Heart left ventricle (tissue), 16 donors: ENCODE measurements at regions not wholly inside any gene's neighbourhood (a gene's known extent, or its start where the extent isn't known, plus 50 kb on each side); places are given as distances from the start of the nearest gene placed in this dataset.

Experiments
- ATAC-seq, 4 donors: fragments of 200-7000 bp; cut with Tn5 transposase; one replicate each; pipeline ENCODE4 v1.9.1; 2020 to 2022; ENCODE audit warnings: moderate library complexity in 4 of 4, mild to moderate bottlenecking in 3 of 4, moderate number of reproducible peaks in 1 of 4
- DNase-seq, 5 donors: peaks; one replicate each; pipeline ENCODE4 v3.0.0-alpha.2; 2020
- H3K27ac ChIP-seq, 12 donors: fragments of 200-600 bp; sonication (generic) in 4 of 12; one replicate each; pipeline versions ENCODE4 v1.5.0 to v1.8.0; 2016 to 2022; ENCODE audit warnings: mild to moderate bottlenecking in 2 of 12
- H3K27me3 ChIP-seq, 9 donors: fragments of 200-600 bp; sonication (generic) in 2 of 9; one replicate each; pipeline versions ENCODE4 v1.5.1 to v1.8.0; 2016 to 2022; ENCODE audit warnings: mild to moderate bottlenecking in 3 of 9
- H3K36me3 ChIP-seq, 9 donors: fragments of 200-600 bp; sonication (generic) in 2 of 9; one replicate each; pipeline versions ENCODE4 v1.5.0 to v1.8.0; 2018 to 2022; ENCODE audit warnings: mild to moderate bottlenecking in 2 of 9
- H3K4me1 ChIP-seq, 12 donors: fragments of 200-600 bp; sonication (generic) in 4 of 12; one replicate each; pipeline versions ENCODE4 v1.5.0 to v1.8.0; 2016 to 2022; ENCODE audit warnings: mild to moderate bottlenecking in 3 of 12
- H3K4me3 ChIP-seq, 12 donors: fragments of 200-600 bp; sonication (generic) in 4 of 12; one replicate each; pipeline versions ENCODE4 v1.5.0 to v1.8.0; 2017 to 2022; ENCODE audit warnings: mild to moderate bottlenecking in 9 of 12, moderate library complexity in 4 of 12
- H3K9me3 ChIP-seq, 12 donors: fragments of 200-600 bp; sonication (generic) in 4 of 12; one replicate each; pipeline versions ENCODE4 v1.5.0 to v1.8.0; 2016 to 2022; ENCODE audit warnings: mild to moderate bottlenecking in 1 of 12
- POLR2A ChIP-seq, 2 donors: fragments of 450-650 bp; IDR thresholded peaks; one replicate each; pipeline ENCODE4 v1.6.1; 2017; ENCODE audit warnings: antibody characterized with exemption in 2 of 2, mild to moderate bottlenecking in 2 of 2, moderate library complexity in 2 of 2
- WGBS, 4 donors: extraction: QIAGEN DNeasy Blood & Tissue Kit in 2 of 4; methylation state at CpG; one replicate each; pipeline versions ENCODE4 v1.1.5 to v1.1.7; 2013 to 2018; 5-methylcytosine and 5-hydroxymethylcytosine counted together
- intact Hi-C, 10 donors: fragments of 100-400 bp; cut with DNase I; formaldehyde crosslinking; loops; one replicate each; pipeline versions ENCODE4 v1.11.1 to v1.14.2; 2022
- TF ChIP-seq, protein P1 (sequence below), 12 donors: fragments of 200-600 bp; sonication (generic) in 4 of 12; IDR thresholded peaks; one replicate each; pipeline versions ENCODE4 v1.5.0 to v1.8.0; 2018 to 2022; ENCODE audit warnings: antibody characterized with exemption in 12 of 12, mild to moderate bottlenecking in 5 of 12
- donor health status: ischemic (EF 13 %, LVEDD 7.1; RV severe dilation, severe dysfunction).
- donor health status: healthy with polysubstance abuse.
- donor health status: DM: no; HTN: yes; CAD: no.
- donor health status: DM: no; HTN: no; CAD: no.
- donor health status: ischemic (EF 25% LVEDD 6.9; RV normal size, moderate dysfunction).
- donor health status: ischemic (EF 25% LVEDD 5.7; RV mildly dilated, moderate dysfunction).
- donor health status: healthy.
- donor health status: DM: yes; HTN: yes; CAD: no.
- donor health status: ischemic (EF 35%, LVEDD 5.7; RV mildly dilated, moderate dysfunction).
- donor health status: nonischemic (EF 11% LVEDD 7.7; RV severe dilation, severe dysfunction).
- donor health status: DM: yes; HTN: yes; CAD: no.
- donor health status: PGD.
- donor health status: ischemic (EF 29% LVEDD 5.4; RV normal size, mild dysfunction).
- donor health status: nonischemic (EF 23%, LVEDD 6.1; RV moderate dilation, normal function).

DNA sequence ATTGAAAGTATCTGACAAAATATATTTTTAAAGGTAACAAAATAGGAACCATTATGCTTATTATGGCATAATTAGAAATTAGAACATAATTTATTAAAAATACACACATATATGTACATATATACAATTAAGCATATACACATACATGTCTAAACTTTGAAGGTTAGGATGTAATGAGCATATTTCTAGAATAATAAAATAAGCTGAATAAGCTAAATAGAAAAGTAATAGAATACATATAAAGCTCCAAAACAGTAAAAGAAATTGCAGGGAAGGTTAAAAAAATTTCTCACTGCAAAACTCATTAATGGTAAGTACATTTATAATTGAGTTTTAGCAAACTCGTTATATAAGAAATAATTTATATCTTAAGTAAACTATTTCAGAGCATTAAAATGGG, 1561.5 kb upstream of the ZEB2 start:
- H3K36me3 ChIP-seq, result no peaks in the 10 kb centered on the region
- no peak for ATAC-seq
- H3K4me3 ChIP-seq, result no peak overlapping the region
- H3K27me3 ChIP-seq, result no peaks in the 10 kb centered on the region
- no peak overlapping the region for H3K27ac ChIP-seq
- 74 to 80% (median 75%) methylated on average over 1 of the region's 1 CpG for WGBS, 4 donors
- intact Hi-C loops, result no loop called here
- peaks cover 0 to 3% (median 0%) of the 10 kb centered on the region in 12 donors for H3K9me3 ChIP-seq
- H3K4me1 ChIP-seq, result no peaks in the 10 kb centered on the region
- no peak for DNase-seq
- TF ChIP-seq, protein P1, sequence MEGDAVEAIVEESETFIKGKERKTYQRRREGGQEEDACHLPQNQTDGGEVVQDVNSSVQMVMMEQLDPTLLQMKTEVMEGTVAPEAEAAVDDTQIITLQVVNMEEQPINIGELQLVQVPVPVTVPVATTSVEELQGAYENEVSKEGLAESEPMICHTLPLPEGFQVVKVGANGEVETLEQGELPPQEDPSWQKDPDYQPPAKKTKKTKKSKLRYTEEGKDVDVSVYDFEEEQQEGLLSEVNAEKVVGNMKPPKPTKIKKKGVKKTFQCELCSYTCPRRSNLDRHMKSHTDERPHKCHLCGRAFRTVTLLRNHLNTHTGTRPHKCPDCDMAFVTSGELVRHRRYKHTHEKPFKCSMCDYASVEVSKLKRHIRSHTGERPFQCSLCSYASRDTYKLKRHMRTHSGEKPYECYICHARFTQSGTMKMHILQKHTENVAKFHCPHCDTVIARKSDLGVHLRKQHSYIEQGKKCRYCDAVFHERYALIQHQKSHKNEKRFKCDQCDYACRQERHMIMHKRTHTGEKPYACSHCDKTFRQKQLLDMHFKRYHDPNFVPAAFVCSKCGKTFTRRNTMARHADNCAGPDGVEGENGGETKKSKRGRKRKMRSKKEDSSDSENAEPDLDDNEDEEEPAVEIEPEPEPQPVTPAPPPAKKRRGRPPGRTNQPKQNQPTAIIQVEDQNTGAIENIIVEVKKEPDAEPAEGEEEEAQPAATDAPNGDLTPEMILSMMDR (IDR thresholded peaks at IDR 0.05), result no peak
- TF ChIP-seq POLR2A (IDR thresholded peaks at IDR 0.05), result no peak

GRCh38 chr2:146080925-146081324, 1561.0 kb upstream of the ZEB2 start:
- peaks cover 0 to 3% (median 0%) of the 10 kb centered on the region in 12 donors for H3K9me3 ChIP-seq
- WGBS, 4 donors, result 78 to 88% (median 83%) methylated on average over 2 of the region's 2 CpGs
- TF ChIP-seq, protein P1 (IDR thresholded peaks at IDR 0.05), result no peak
- no peak for TF ChIP-seq POLR2A (IDR thresholded peaks at IDR 0.05)
- ATAC-seq, result no peak
- DNase-seq, result no peak
- no peaks in the 10 kb centered on the region for H3K4me1 ChIP-seq
- no peak overlapping the region for H3K27ac ChIP-seq
- intact Hi-C loops, result no loop called here
- H3K27me3 ChIP-seq, result no peaks in the 10 kb centered on the region
- no peak overlapping the region for H3K4me3 ChIP-seq
- no peaks in the 10 kb centered on the region for H3K36me3 ChIP-seq

DNA sequence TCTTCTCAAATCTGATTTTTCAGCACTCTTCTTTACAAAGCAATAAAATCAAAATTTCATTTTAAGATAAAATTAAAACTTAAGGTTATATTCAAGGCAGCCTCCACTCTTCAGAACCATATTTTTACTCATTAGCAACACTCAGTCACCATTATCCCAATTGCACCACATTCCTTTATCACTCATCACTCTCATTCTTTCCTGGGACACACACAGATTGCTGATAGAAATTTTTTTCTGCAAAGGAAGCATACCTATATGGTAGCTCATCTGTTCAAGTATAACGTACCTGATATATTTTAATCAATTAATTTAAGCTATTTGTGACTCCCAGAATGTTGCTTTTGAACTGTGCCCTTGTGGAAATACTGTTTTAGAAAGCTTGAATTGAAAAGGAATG, 1559.3 kb upstream of the ZEB2 start:
- H3K4me3 ChIP-seq, result no peak overlapping the region
- no peaks in the 10 kb centered on the region for H3K4me1 ChIP-seq
- no peaks in the 10 kb centered on the region for H3K36me3 ChIP-seq
- H3K27ac ChIP-seq, result no peak overlapping the region
- ATAC-seq (no peak), DNase-seq (no peak)
- intact Hi-C loops, result no loop called here
- WGBS, 4 donors, result 59 to 68% (median 65%) methylated on average over 1 of the region's 1 CpG
- TF ChIP-seq, protein P1 (IDR thresholded peaks at IDR 0.05), result no peak
- no peak for TF ChIP-seq POLR2A (IDR thresholded peaks at IDR 0.05)
- H3K27me3 ChIP-seq, result no peaks in the 10 kb centered on the region
- peaks cover 0 to 5% (median 0%) of the 10 kb centered on the region in 12 donors for H3K9me3 ChIP-seq

DNA sequence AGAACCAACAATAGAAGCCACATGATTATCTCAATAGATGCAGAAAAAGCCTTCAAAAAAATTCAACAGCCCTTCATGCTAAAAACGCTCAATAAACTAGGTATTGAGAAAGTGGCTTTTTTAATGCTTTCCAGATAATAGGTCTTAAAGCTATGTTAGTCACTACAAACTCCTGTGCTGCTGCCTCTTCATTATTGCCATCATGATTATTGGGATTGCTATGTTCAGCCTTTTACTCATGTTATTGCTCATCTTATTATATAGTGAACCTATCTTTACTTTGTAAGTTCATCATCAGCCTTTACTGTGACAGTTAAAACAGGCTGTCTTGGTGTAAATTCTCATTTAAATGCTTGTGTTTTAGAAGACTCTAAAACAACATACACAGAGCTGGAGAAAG, 1557.2 kb upstream of the ZEB2 start:
- peaks cover 0 to 10% (median 0%) of the 10 kb centered on the region in 12 donors for H3K9me3 ChIP-seq
- no peaks in the 10 kb centered on the region for H3K27me3 ChIP-seq
- intact Hi-C loops, result no loop called here
- no peak for TF ChIP-seq POLR2A (IDR thresholded peaks at IDR 0.05)
- TF ChIP-seq, protein P1 (IDR thresholded peaks at IDR 0.05), result no peak
- no peak for DNase-seq
- no peak overlapping the region for H3K27ac ChIP-seq
- 86 to 92% (median 89%) methylated on average over 1 of the region's 1 CpG for WGBS, 4 donors
- no peaks in the 10 kb centered on the region for H3K36me3 ChIP-seq
- no peak overlapping the region for H3K4me3 ChIP-seq
- no peaks in the 10 kb centered on the region for H3K4me1 ChIP-seq
- ATAC-seq, result no peak
